ENCODE measurements at regions not wholly inside any gene's neighbourhood (a gene's known extent, or its start where the extent isn't known, plus 50 kb on each side); places are given as distances from the start of the nearest gene placed in this dataset.

DNA sequence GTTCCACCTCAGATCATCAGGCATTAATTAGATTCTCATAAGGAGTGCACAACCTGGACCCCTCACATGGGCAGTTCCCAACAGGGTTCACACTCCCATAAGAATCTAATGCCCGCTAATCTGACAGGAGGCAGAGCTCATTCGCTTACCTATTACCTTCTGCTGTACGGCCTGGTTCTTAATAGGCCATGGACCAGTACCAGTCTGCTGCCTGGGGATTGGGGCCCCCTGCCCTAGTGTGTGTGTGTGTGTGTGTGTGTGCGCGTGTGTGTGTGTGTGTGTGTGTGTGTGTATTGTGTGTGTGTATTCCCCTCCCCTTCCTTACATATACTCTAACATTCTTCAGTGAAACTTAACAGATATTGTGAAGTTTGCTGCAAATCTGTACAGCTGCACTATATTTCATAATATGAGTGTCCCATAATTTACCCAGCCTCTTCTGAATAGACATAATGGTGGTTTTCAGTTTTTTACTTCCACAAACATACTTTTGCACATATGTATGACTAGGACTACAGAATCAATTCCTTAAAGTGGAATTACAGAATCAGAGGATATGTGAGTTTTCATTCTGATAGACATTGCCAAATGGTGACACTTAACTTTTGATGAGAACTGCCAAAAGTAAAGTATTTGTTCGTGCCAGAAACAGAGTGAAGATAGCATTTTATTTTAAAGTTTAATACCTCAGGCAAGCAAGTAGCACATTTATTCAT is 205.2 kb upstream of the EEA1 start:
- TF ChIP-seq POLR2A (IDR thresholded peaks at IDR 0.05) (no peak), CTCF (IDR thresholded peaks at IDR 0.05) (no peak), EP300 (IDR thresholded peaks at IDR 0.05) (no peak)
- H3K9me3 ChIP-seq = no peaks in the 10 kb centered on the region
- no peaks in the 10 kb centered on the region for H3K36me3 ChIP-seq
- H3K27ac ChIP-seq = no peak overlapping the region
- no peaks in the 10 kb centered on the region for H3K27me3 ChIP-seq
- H3K4me3 ChIP-seq = no peak overlapping the region
- no peak for DNase-seq (ENCODE audit: low spot score in 2 of 2)
- 92 to 95% methylated on average over 6 of the region's 6 CpGs for WGBS, 2 donors
- peaks cover 0 to 15% (median 0%) of the 10 kb centered on the region in 4 donors for H3K4me1 ChIP-seq

DNA sequence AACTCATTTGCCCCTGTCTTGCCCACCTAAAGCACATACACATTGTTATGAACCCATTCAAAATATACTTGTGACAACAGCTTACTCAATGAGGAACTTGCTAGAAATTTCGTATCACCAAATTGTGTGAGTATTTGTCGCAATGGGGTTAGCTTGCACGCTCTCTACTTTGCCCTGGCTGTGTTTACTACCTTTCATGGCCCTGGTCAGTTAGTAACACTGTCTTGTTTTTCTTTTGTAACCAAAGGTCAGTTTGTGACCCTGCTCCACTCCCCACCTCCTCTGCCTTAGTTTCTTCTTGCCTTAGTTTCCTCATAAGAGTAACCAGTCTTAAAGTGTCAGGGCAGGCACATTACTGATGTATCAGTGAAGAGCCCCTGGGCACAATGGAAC is 205.8 kb upstream of the EEA1 start:
- Histone ChIP-seq H3K4me1 (peaks cover 0 to 15% (median 0%) of the 10 kb centered on the region in 4 donors), H3K4me3 (no peak overlapping the region), H3K9me3 (no peaks in the 10 kb centered on the region), H3K36me3 (no peaks in the 10 kb centered on the region), H3K27me3 (no peaks in the 10 kb centered on the region), H3K27ac (no peak overlapping the region)
- TF ChIP-seq EP300 (IDR thresholded peaks at IDR 0.05) = no peak
- DNase-seq (ENCODE audit: low spot score in 2 of 2) = no peak
- 86 to 88% methylated on average over 3 of the region's 3 CpGs for WGBS, 2 donors

- DNase-seq (ENCODE audit: low spot score in 2 of 2) = no peak
- Histone ChIP-seq H3K4me3 (no peak overlapping the region), H3K27me3 (no peaks in the 10 kb centered on the region), H3K9me3 (no peaks in the 10 kb centered on the region), H3K36me3 (no peaks in the 10 kb centered on the region), H3K4me1 (peaks cover 0 to 15% (median 0%) of the 10 kb centered on the region in 4 donors), H3K27ac (no peak overlapping the region)
- WGBS, 2 donors = 75 to 76% methylated on average over 6 of the region's 6 CpGs
- TF ChIP-seq EP300 (IDR thresholded peaks at IDR 0.05) = no peak
- TF ChIP-seq POLR2A (IDR thresholded peaks at IDR 0.05) = no peak
- no peak for TF ChIP-seq CTCF (IDR thresholded peaks at IDR 0.05)
These were observed 206.5 kb upstream of the EEA1 start for GRCh38 chr12:93135286-93136239.

GRCh38 chr12:93136253-93137055 is 207.4 kb upstream of the EEA1 start:
- no peaks in the 10 kb centered on the region for H3K27me3 ChIP-seq
- H3K4me3 ChIP-seq = no peak overlapping the region
- TF ChIP-seq EP300 (IDR thresholded peaks at IDR 0.05) = no peak
- no peak for TF ChIP-seq CTCF (IDR thresholded peaks at IDR 0.05)
- TF ChIP-seq POLR2A (IDR thresholded peaks at IDR 0.05) = no peak
- no peaks in the 10 kb centered on the region for H3K9me3 ChIP-seq
- WGBS, 2 donors = 68 to 78% methylated on average over 6 of the region's 6 CpGs
- no peak overlapping the region for H3K27ac ChIP-seq
- DNase-seq (ENCODE audit: low spot score in 2 of 2) = no peak
- H3K4me1 ChIP-seq = peaks cover 0 to 15% (median 0%) of the 10 kb centered on the region in 4 donors
- no peaks in the 10 kb centered on the region for H3K36me3 ChIP-seq

Data from tibial nerve (tissue), 4 donors.